Fibroblast of pulmonary artery (primary cell): ENCODE measurements at regions not wholly inside any gene's neighbourhood (a gene's known extent, or its start where the extent isn't known, plus 50 kb on each side); places are given as distances from the start of the nearest gene placed in this dataset.
A peak's percentile ranks its signal among the peaks of the same experiment; 100 is the strongest.

Experiments
- DNase-seq: peaks from one replicate; pipeline ENCODE4 v3.0.0-alpha.2; 2010; ENCODE audit warnings: low read depth
- H3K4me3 ChIP-seq: replicated peaks from 2 replicates; pipeline ENCODE4 v1.5.1; 2011; ENCODE audit warnings: low read depth, mild to moderate bottlenecking, control low read depth, low read length, moderate library complexity
- TF ChIP-seq, protein P1 (sequence below): IDR thresholded peaks from 2 replicates; pipeline ENCODE4 v1.5.1; 2011; ENCODE audit warnings: mild to moderate bottlenecking, control low read depth, low read length, inconsistent platforms; ENCODE audit errors: missing control alignments

DNA sequence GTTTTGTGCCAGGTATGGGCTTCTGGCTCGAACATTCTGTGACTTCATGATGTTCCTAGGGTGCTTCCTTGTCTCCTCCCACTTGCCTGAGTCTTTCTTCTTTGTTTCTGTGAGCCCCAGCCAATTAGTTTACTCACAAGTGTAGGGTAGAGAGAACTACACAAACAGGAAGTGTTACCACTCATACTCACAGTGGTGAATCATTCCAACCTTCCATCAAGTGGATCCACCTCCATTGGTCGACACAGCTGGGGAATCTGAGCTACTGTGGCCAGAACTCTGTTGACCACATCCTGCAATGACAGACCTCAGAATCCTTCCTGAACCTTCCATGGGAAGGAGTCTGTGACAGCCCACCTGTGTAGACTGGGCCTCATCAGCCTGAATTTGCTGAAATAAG is 76.8 kb downstream of the UNC5CL start:
- TF ChIP-seq, protein P1, sequence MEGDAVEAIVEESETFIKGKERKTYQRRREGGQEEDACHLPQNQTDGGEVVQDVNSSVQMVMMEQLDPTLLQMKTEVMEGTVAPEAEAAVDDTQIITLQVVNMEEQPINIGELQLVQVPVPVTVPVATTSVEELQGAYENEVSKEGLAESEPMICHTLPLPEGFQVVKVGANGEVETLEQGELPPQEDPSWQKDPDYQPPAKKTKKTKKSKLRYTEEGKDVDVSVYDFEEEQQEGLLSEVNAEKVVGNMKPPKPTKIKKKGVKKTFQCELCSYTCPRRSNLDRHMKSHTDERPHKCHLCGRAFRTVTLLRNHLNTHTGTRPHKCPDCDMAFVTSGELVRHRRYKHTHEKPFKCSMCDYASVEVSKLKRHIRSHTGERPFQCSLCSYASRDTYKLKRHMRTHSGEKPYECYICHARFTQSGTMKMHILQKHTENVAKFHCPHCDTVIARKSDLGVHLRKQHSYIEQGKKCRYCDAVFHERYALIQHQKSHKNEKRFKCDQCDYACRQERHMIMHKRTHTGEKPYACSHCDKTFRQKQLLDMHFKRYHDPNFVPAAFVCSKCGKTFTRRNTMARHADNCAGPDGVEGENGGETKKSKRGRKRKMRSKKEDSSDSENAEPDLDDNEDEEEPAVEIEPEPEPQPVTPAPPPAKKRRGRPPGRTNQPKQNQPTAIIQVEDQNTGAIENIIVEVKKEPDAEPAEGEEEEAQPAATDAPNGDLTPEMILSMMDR = no peak
- peak; percentile 83 for DNase-seq
- H3K4me3 ChIP-seq = no peak overlapping the region

DNA sequence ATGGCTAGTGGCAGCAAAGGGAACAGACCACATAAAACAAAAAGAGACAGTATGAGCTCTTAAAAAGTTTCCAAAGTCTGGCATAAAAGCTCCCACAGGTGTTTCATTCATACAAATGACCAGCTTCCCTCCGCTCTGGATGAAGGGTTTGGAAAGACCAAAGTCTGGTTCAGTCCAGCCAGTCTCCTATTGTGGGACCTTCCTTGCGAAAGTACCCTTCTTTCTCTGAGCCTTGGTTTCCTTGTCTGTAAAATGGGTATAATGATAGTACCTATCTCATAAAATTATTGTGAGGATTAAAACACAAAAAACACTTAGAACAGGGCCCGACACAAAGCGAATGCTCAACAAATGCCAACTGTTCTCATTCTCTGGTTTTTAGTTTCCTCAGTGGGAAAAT is 77.2 kb downstream of the UNC5CL start:
- DNase-seq = no peak
- H3K4me3 ChIP-seq = no peak overlapping the region
- TF ChIP-seq, protein P1 = no peak

DNA sequence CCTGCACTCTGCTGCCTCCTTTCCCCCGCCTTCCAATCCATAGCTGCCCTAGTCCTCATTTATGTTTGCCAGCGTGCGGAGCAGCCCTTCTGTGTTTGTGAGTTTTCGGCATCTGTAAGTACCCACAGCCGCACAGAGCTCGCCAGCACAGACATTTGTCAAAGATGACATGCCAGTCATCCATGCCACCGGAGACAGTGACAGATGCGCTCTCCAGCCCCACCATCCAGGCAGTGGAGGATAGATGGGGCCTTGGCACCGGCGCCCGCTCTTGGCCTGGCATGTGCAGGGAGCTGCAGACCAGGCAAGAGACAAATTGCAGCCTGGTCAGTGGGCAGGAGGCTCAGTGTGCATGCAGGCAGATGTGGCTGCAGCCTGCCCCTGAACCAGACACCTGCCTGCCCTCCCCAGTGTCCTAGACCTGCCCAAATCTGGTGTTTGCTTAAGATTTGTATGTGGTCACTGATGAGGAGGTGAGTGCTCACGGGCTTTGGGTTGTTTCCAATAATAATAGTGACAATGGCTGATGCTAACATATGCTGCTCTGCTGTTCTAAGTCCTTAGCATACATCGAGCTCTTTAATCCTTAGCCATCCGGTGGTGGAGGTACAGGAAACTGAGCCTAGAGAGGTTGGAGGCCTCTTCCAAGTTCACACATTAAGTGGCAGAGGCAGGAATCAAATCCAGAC is 78.1 kb downstream of the UNC5CL start:
- DNase-seq = no peak
- TF ChIP-seq, protein P1 = no peak
- no peak overlapping the region for H3K4me3 ChIP-seq

- no peak overlapping the region for H3K4me3 ChIP-seq
- TF ChIP-seq, protein P1 = no peak
- no peak for DNase-seq
These were observed 79.2 kb downstream of the UNC5CL start for GRCh38 chr6:40959781-40960327.

DNA sequence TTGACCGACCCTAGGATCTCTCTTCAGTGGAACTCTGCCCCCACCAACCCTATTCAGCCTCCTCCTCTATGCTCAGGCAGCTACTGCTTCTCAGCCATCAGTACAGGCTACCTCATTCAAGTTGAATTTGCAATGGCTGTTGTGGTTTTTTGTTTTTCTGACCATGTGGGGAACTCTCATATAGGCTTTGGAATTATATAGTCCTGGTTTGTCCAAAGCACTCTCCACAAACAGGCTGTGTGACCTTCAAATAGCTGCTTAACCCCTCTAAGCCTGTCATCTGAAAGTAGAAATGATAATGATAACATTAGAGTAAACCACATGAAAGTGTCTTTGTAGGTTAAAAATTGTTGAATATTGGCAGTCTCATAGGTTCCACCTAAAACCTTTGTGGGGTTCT is 80.3 kb downstream of the UNC5CL start:
- TF ChIP-seq, protein P1 = no peak
- no peak overlapping the region for H3K4me3 ChIP-seq
- no peak for DNase-seq

DNA sequence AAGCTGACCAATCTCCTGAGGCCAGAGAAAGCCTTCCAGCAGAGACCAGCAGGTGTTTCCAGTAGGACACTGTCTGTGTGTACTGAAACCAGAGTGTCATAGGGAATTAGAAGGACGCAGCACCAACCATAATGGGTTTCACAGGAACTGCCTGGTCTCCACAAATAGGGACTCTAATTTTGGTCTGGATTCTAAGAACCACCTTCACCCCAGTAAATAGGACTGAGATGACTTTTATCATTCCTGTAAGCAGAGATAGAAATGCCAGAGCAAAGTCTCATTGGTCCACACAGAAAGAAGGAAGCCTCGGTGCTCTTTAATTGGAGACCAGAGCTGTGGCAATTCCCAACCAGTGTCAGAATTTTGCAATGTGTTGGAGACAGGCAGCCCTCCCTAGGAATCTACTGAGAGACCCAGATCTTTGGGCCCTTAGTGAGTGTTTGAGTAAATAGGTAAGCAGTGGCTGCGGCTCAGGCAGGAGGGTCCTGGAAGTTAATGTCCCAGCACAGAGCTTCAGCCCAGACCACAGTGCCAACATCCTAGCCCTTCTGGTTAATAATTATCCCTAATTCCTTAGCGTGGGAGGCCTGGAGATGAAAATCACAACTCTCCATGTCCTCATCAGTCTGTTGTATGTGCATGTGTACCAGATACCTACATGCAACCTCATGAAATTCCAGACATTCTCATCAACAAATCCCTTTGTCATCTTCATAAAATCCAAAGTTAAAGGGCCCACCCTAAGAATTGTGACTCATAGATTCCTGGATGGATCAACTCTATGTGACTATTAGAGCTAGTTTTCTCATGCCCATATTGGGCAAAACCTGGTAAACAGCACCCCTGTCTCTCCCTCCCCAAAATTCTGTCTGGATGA is 81.2 kb downstream of the UNC5CL start:
- TF ChIP-seq, protein P1 = no peak

More for the DNA sequence above, 81.2 kb downstream of the UNC5CL start:
- peak; percentile 72 for DNase-seq
- no peak overlapping the region for H3K4me3 ChIP-seq
